Hepatocyte (in vitro differentiated cells): ENCODE measurements at regions not wholly inside any gene's neighbourhood (a gene's known extent, or its start where the extent isn't known, plus 50 kb on each side); places are given as distances from the start of the nearest gene placed in this dataset.

Experiments
- DNase-seq: peaks from one replicate; pipeline ENCODE4 v3.0.0-alpha.2; 2016; ENCODE audit warnings: low spot score
- H2AFZ ChIP-seq: fragments of 200-600 bp; sonication (generic); 2 replicates; pipeline ENCODE4 v1.6.0; 2016; ENCODE audit warnings: antibody characterized with exemption, mild to moderate bottlenecking
- H3K27ac ChIP-seq: fragments of 200-600 bp; sonication (generic); 2 replicates; pipeline ENCODE4 v1.5.1; 2016; ENCODE audit warnings: mild to moderate bottlenecking
- H3K27me3 ChIP-seq: fragments of 200-600 bp; sonication (generic); 2 replicates; pipeline ENCODE4 v1.6.1; 2016
- H3K36me3 ChIP-seq: fragments of 200-600 bp; sonication (generic); replicated peaks from 2 replicates; pipeline ENCODE4 v1.5.1; 2016; ENCODE audit warnings: low read depth; ENCODE audit not compliant: insufficient read depth
- H3K4me1 ChIP-seq: fragments of 200-600 bp; sonication (generic); 2 replicates; pipeline ENCODE4 v1.5.1; 2016; ENCODE audit warnings: mild to moderate bottlenecking, moderate library complexity; ENCODE audit not compliant: insufficient read depth
- H3K4me2 ChIP-seq: fragments of 200-600 bp; sonication (generic); 2 replicates; pipeline ENCODE4 v1.6.0; 2016
- H3K4me3 ChIP-seq: fragments of 200-600 bp; sonication (generic); 2 replicates; pipeline ENCODE4 v1.5.1; 2016; ENCODE audit warnings: mild to moderate bottlenecking
- H3K79me2 ChIP-seq: fragments of 200-600 bp; sonication (generic); 2 replicates; pipeline ENCODE4 v1.6.0; 2017; ENCODE audit warnings: mild to moderate bottlenecking
- H3K9me2 ChIP-seq: fragments of 200-600 bp; sonication (generic); replicated peaks from 2 replicates; pipeline ENCODE4 v1.6.0; 2017; ENCODE audit warnings: mild to moderate bottlenecking; ENCODE audit not compliant: insufficient read depth
- H3K9me3 ChIP-seq: fragments of 200-600 bp; sonication (generic); 2 replicates; pipeline ENCODE4 v1.5.1; 2016; ENCODE audit warnings: low read depth, mild to moderate bottlenecking
- H4K20me1 ChIP-seq: fragments of 200-600 bp; sonication (generic); 2 replicates; pipeline ENCODE4 v1.6.0; 2016; ENCODE audit warnings: mild to moderate bottlenecking; ENCODE audit not compliant: insufficient read depth, poor library complexity, severe bottlenecking
- CTCF ChIP-seq: fragments of 200-600 bp; sonication (generic); IDR thresholded peaks from 2 replicates; pipeline ENCODE4 v1.5.1; 2016; ENCODE audit warnings: antibody characterized with exemption, mild to moderate bottlenecking; ENCODE audit not compliant: poor library complexity
- EZH2 ChIP-seq: fragments of 200-600 bp; sonication (generic); IDR thresholded peaks from 2 replicates; pipeline ENCODE4 v1.6.1; 2016; ENCODE audit warnings: antibody characterized with exemption, mild to moderate bottlenecking, borderline replicate concordance
- EZH2phosphoT487 ChIP-seq: fragments of 200-600 bp; sonication (generic); IDR thresholded peaks from one replicate; pipeline ENCODE4 v1.6.1; 2018; ENCODE audit warnings: antibody characterized with exemption, mild to moderate bottlenecking, low read depth, moderate library complexity; ENCODE audit not compliant: unreplicated experiment, severe bottlenecking
- WGBS: methylation state at CpG from one replicate; pipeline ENCODE4 v1.1.6; 2016; ENCODE audit warnings: low lambda C conversion rate; ENCODE audit errors: missing lambda C conversion rate; 5-methylcytosine and 5-hydroxymethylcytosine counted together

GRCh38 chr6:47109281-47109680, 67.1 kb upstream of the ADGRF1 start:
- H3K4me1 ChIP-seq, result peaks cover 19% of the 10 kb centered on the region
- TF ChIP-seq EZH2phosphoT487 (no peak), CTCF (no peak), EZH2 (no peak)
- no peak overlapping the region for H3K27ac ChIP-seq

DNA sequence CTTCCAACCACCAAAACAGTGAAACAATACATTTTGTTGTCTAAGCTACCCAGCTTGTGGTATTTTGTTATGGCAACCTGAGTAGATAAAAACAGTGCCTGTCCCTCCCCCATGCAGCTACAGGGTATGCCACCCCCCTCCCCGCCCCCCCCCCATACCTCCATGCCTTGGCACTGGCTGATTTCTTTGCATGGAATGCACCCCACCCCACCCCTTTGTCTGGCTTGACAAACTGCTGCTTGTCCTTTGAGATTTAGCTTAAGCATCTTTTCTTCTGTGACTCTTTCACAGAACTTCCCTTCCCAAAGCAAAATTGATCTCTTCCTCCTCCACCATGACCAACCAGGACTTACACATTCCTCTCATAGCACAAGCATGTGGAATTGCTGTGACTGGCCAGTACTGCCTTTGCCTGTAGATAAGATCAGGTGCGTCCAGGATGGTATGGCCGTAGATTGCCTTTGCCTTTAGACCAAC, 64.6 kb upstream of the ADGRF1 start:
- H3K9me3 ChIP-seq, result no peaks in the 10 kb centered on the region
- no peaks in the 10 kb centered on the region for H3K36me3 ChIP-seq
- 53% methylated on average over 3 of the region's 3 CpGs for WGBS
- H3K27ac ChIP-seq, result peak overlapping the region; percentile 77
- no peak overlapping the region for H2AFZ ChIP-seq
- H3K9me2 ChIP-seq, result no peaks in the 10 kb centered on the region
- H3K4me3 ChIP-seq, result no peak overlapping the region
- no peaks in the 10 kb centered on the region for H3K79me2 ChIP-seq
- DNase-seq, result no peak
- peaks cover 15% of the 10 kb centered on the region for H3K4me1 ChIP-seq
- no peaks in the 10 kb centered on the region for H3K27me3 ChIP-seq
- peak overlapping the region; percentile 38 for H3K4me2 ChIP-seq
- H4K20me1 ChIP-seq, result no peaks in the 10 kb centered on the region
- TF ChIP-seq CTCF (no peak), EZH2 (no peak), EZH2phosphoT487 (no peak)

More at GRCh38 chr6:47109281-47109680, 67.1 kb upstream of the ADGRF1 start:
- Histone ChIP-seq H3K9me3 (no peaks in the 10 kb centered on the region), H3K36me3 (no peaks in the 10 kb centered on the region), H4K20me1 (no peaks in the 10 kb centered on the region), H2AFZ (no peak overlapping the region), H3K79me2 (no peaks in the 10 kb centered on the region), H3K4me3 (no peak overlapping the region), H3K4me2 (no peak overlapping the region), H3K9me2 (no peaks in the 10 kb centered on the region), H3K27me3 (no peaks in the 10 kb centered on the region)
- DNase-seq, result no peak
- 80% methylated on average over 2 of the region's 2 CpGs for WGBS

DNA sequence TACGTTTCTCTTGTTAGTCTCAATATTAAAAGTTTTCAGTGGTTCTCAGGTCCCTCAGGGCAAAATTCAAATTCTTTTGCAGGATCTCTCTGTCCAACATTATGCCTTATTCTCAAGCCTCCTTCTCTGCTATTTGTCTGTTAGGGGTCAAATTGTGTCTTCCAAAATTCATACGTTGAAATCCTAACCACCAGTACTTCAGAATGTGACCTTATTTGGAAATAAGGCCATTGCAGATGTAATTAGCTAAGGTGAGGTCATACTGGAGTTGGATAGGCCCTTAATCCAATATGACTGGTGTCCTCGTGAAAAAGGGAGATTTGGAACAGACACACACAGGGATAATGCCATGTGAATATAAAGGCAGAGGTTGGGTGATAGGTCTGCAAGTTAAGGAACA, 64.1 kb upstream of the ADGRF1 start:
- Histone ChIP-seq H3K9me3 (no peaks in the 10 kb centered on the region), H2AFZ (no peak overlapping the region), H3K4me2 (no peak overlapping the region), H3K36me3 (no peaks in the 10 kb centered on the region), H3K4me3 (no peak overlapping the region), H3K27ac (no peak overlapping the region), H3K27me3 (no peaks in the 10 kb centered on the region), H3K4me1 (peaks cover 10% of the 10 kb centered on the region), H3K79me2 (no peaks in the 10 kb centered on the region), H4K20me1 (no peaks in the 10 kb centered on the region), H3K9me2 (no peaks in the 10 kb centered on the region)
- TF ChIP-seq EZH2, result no peak
- no peak for TF ChIP-seq CTCF
- TF ChIP-seq EZH2phosphoT487, result no peak
- 36% methylated on average over 3 of the region's 3 CpGs for WGBS
- DNase-seq, result no peak
